Thymus (tissue), 11 donors: ENCODE measurements at regions not wholly inside any gene's neighbourhood (a gene's known extent, or its start where the extent isn't known, plus 50 kb on each side); places are given as distances from the start of the nearest gene placed in this dataset.

Source experiments
- DNase-seq, 9 donors: peaks; one replicate each; pipeline ENCODE4 v3.0.0-alpha.2; 2013; ENCODE audit warnings: low spot score in 9 of 9, low read depth in 6 of 9, missing footprints in 1 of 9
- H3K27ac ChIP-seq, 2 donors: one replicate each; pipeline ENCODE4 v1.5.1; 2013; ENCODE audit warnings: control low read depth in 1 of 2, low read depth in 1 of 2, low read length in 1 of 2, mild to moderate bottlenecking in 1 of 2, moderate library complexity in 1 of 2
- H3K27me3 ChIP-seq, 2 donors: one replicate each; pipeline ENCODE4 v1.5.1; 2013; ENCODE audit warnings: low read length in 1 of 2; ENCODE audit not compliant: control insufficient read depth in 2 of 2, insufficient read depth in 1 of 2
- H3K36me3 ChIP-seq, 2 donors: one replicate each; pipeline ENCODE4 v1.5.1; 2013; ENCODE audit warnings: low read length in 1 of 2, mild to moderate bottlenecking in 1 of 2, moderate library complexity in 1 of 2; ENCODE audit not compliant: control insufficient read depth in 2 of 2, insufficient read depth in 2 of 2
- H3K4me1 ChIP-seq, 2 donors: one replicate each; pipeline ENCODE4 v1.5.1; 2013; ENCODE audit warnings: low read length in 2 of 2; ENCODE audit not compliant: control insufficient read depth in 2 of 2, insufficient read depth in 2 of 2
- H3K4me3 ChIP-seq, 2 donors: one replicate each; pipeline ENCODE4 v1.5.1; 2013; ENCODE audit warnings: low read length in 2 of 2, control low read depth in 1 of 2, mild to moderate bottlenecking in 1 of 2
- H3K9me3 ChIP-seq, 2 donors: one replicate each; pipeline ENCODE4 v1.5.1; 2013; ENCODE audit warnings: low read length in 1 of 2, mild to moderate bottlenecking in 1 of 2; ENCODE audit not compliant: control insufficient read depth in 2 of 2, insufficient read depth in 1 of 2
- WGBS: extraction: QIAGEN DNeasy Blood & Tissue Kit; methylation state at CpG from one replicate; pipeline ENCODE4 v1.1.7; 2013; 5-methylcytosine and 5-hydroxymethylcytosine counted together
- donor health status: healthy.

GRCh38 chr4:30952526-30953219 is 232.5 kb downstream of the PCDH7 start:
- H3K27ac ChIP-seq = no peak overlapping the region
- H3K4me1 ChIP-seq = no peaks in the 10 kb centered on the region
- DNase-seq = no peak
- no peak overlapping the region for H3K4me3 ChIP-seq
- WGBS = 91% methylated on average over 4 of the region's 4 CpGs
- H3K36me3 ChIP-seq = no peaks in the 10 kb centered on the region
- no peaks in the 10 kb centered on the region for H3K27me3 ChIP-seq
- no peaks in the 10 kb centered on the region for H3K9me3 ChIP-seq

DNA sequence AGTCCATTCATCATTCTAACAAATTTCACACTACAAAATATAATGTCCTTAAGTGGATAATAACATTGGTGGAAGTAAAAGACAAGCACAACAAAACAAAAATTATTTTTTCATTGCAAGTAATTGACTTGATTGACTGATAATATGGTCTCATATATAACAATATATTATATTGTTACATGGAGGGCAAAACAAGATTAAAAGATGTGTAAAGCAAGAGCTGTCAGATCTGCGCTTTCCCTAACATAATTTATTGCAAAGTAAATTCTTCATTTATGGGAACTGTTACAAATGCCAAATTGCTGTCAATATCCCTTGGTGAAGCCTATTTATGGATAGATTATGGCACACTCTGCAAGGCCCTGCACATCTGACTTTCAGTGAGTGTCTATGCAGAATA is 233.6 kb downstream of the PCDH7 start:
- WGBS = 95% methylated on average over 1 of the region's 1 CpG
- Histone ChIP-seq H3K4me1 (no peaks in the 10 kb centered on the region), H3K9me3 (no peaks in the 10 kb centered on the region), H3K36me3 (no peaks in the 10 kb centered on the region), H3K4me3 (no peak overlapping the region), H3K27me3 (no peaks in the 10 kb centered on the region), H3K27ac (no peak overlapping the region)
- no peak for DNase-seq

- no peak for DNase-seq
- Histone ChIP-seq H3K4me1 (no peaks in the 10 kb centered on the region), H3K27me3 (no peaks in the 10 kb centered on the region), H3K36me3 (no peaks in the 10 kb centered on the region), H3K4me3 (no peak overlapping the region), H3K9me3 (no peaks in the 10 kb centered on the region), H3K27ac (no peak overlapping the region)
- 87% methylated on average over 6 of the region's 6 CpGs for WGBS
Observed at GRCh38 chr4:30956916-30957315, 236.7 kb downstream of the PCDH7 start.

DNA sequence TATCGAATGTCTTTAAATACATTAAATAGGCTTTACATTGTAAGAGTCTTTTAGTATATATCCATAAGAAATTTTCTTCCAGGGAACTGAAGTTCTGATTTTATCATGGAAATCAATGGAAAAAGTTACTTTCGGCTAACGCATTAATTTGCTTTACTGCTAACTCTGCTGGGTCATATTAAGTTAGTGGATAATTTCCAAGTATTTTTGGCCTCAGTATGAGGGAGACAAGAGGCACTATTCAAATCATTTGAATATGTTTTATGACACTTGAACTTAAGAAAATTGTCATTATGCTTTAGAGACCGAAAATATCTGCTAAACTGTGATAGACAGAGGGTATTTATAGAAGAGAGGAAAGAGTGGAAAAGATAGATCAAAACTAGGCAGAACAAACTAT is 237.5 kb downstream of the PCDH7 start:
- Histone ChIP-seq H3K27me3 (no peaks in the 10 kb centered on the region), H3K36me3 (no peaks in the 10 kb centered on the region), H3K4me1 (no peaks in the 10 kb centered on the region), H3K4me3 (no peak overlapping the region), H3K9me3 (no peaks in the 10 kb centered on the region), H3K27ac (no peak overlapping the region)
- DNase-seq = no peak
- 80% methylated on average over 4 of the region's 4 CpGs for WGBS

- 90% methylated on average over 3 of the region's 3 CpGs for WGBS
- H3K4me1 ChIP-seq = no peaks in the 10 kb centered on the region
- no peak overlapping the region for H3K4me3 ChIP-seq
- no peak overlapping the region for H3K27ac ChIP-seq
- no peaks in the 10 kb centered on the region for H3K27me3 ChIP-seq
- DNase-seq = no peak
- H3K9me3 ChIP-seq = no peaks in the 10 kb centered on the region
- H3K36me3 ChIP-seq = no peaks in the 10 kb centered on the region
Observed at GRCh38 chr4:30959781-30960485, 239.8 kb downstream of the PCDH7 start.

GRCh38 chr4:30962939-30963338 is 242.8 kb downstream of the PCDH7 start:
- no peaks in the 10 kb centered on the region for H3K27me3 ChIP-seq
- H3K4me1 ChIP-seq = no peaks in the 10 kb centered on the region
- no peaks in the 10 kb centered on the region for H3K36me3 ChIP-seq
- no peak overlapping the region for H3K4me3 ChIP-seq
- H3K27ac ChIP-seq = no peak overlapping the region
- DNase-seq = no peak
- no peaks in the 10 kb centered on the region for H3K9me3 ChIP-seq

DNA sequence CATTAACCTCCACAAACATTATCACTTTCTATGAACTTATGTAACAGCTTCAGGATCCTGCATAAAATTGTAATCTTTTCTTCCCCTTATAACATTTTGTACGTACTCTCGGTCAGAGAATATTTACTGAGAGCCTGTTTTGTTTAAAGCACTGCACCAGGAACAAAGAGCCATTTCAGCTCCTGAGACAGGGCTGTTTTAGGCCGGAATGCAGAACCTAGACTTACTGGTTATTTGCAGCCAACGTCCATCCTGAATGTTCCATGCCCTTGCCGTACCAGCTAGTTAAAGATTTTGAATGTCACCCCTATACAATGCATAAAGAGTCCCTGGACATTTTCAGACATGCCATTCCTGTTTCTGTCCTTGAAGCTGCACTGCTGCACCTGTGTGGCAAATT is 248.8 kb downstream of the PCDH7 start:
- 78% methylated on average over 5 of the region's 5 CpGs for WGBS
- H3K4me1 ChIP-seq = no peaks in the 10 kb centered on the region
- H3K27ac ChIP-seq = no peak overlapping the region
- DNase-seq = no peak
- H3K9me3 ChIP-seq = no peaks in the 10 kb centered on the region
- no peak overlapping the region for H3K4me3 ChIP-seq
- H3K36me3 ChIP-seq = no peaks in the 10 kb centered on the region
- no peaks in the 10 kb centered on the region for H3K27me3 ChIP-seq

- no peak overlapping the region for H3K27ac ChIP-seq
- no peaks in the 10 kb centered on the region for H3K36me3 ChIP-seq
- no peaks in the 10 kb centered on the region for H3K27me3 ChIP-seq
- 86% methylated on average over 3 of the region's 3 CpGs for WGBS
- H3K4me1 ChIP-seq = no peaks in the 10 kb centered on the region
- DNase-seq = no peak
- no peak overlapping the region for H3K4me3 ChIP-seq
- H3K9me3 ChIP-seq = no peaks in the 10 kb centered on the region
Observed at GRCh38 chr4:30972542-30972941, 252.4 kb downstream of the PCDH7 start.

DNA sequence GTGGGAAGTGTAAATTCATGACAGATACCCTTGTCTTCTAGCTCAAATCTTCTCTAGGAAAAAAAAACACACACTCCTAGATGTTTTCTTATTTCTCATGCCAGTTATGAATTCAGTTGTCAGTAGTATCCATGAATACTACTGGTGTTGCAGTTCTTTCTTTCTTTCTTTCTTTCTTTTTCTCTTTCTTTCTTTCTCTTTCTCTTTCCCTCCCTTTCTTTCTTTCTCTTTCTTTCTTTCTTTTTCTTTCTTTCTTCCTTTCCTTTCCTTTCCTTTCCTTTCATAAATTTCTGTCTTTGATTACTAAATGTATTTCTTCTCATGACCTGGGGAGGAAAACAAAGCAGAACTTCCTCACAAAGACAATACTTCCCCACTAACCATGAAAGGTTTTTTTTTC is 253.8 kb downstream of the PCDH7 start:
- Histone ChIP-seq H3K27ac (no peak overlapping the region), H3K9me3 (no peaks in the 10 kb centered on the region), H3K27me3 (no peaks in the 10 kb centered on the region), H3K36me3 (no peaks in the 10 kb centered on the region), H3K4me3 (no peak overlapping the region), H3K4me1 (no peaks in the 10 kb centered on the region)
- no peak for DNase-seq
